Parathyroid adenoma (tissue), 2 donors: ENCODE measurements at regions not wholly inside any gene's neighbourhood (a gene's known extent, or its start where the extent isn't known, plus 50 kb on each side); places are given as distances from the start of the nearest gene placed in this dataset.

Experiments used
- H2AFZ ChIP-seq: fragments of 300-600 bp; sonication (generic); one replicate; pipeline ENCODE4 v1.7.0; 2017; ENCODE audit warnings: antibody characterized with exemption, mild to moderate bottlenecking
- H3K27ac ChIP-seq: fragments of 300-600 bp; sonication (generic); one replicate; pipeline ENCODE4 v1.7.0; 2017
- H3K27me3 ChIP-seq: fragments of 300-600 bp; sonication (generic); one replicate; pipeline ENCODE4 v1.7.0; 2017; ENCODE audit warnings: low read length; ENCODE audit not compliant: control insufficient read depth, insufficient read depth
- H3K36me3 ChIP-seq: fragments of 300-600 bp; sonication (generic); one replicate; pipeline ENCODE4 v1.7.0; 2017; ENCODE audit warnings: low read length; ENCODE audit not compliant: control insufficient read depth, insufficient read depth
- H3K4me1 ChIP-seq: fragments of 300-600 bp; sonication (generic); one replicate; pipeline ENCODE4 v1.7.0; 2017; ENCODE audit warnings: control low read depth
- H3K4me2 ChIP-seq: fragments of 300-600 bp; sonication (generic); one replicate; pipeline ENCODE4 v1.7.0; 2017; ENCODE audit warnings: low read length
- H3K4me3 ChIP-seq: fragments of 300-600 bp; sonication (generic); one replicate; pipeline ENCODE4 v1.7.0; 2017; ENCODE audit warnings: low read depth, low read length
- H3K79me2 ChIP-seq: fragments of 300-600 bp; sonication (generic); one replicate; pipeline ENCODE4 v1.7.0; 2017; ENCODE audit warnings: control low read depth
- H3K9ac ChIP-seq: fragments of 300-600 bp; sonication (generic); one replicate; pipeline ENCODE4 v1.7.0; 2017; ENCODE audit warnings: mild to moderate bottlenecking
- H3K9me3 ChIP-seq: fragments of 300-600 bp; sonication (generic); one replicate; pipeline ENCODE4 v1.7.0; 2017; ENCODE audit warnings: low read length; ENCODE audit not compliant: control insufficient read depth
- TF ChIP-seq, protein P1 (sequence below): fragments of 300-600 bp; sonication (generic); IDR thresholded peaks from one replicate; pipeline ENCODE4 v1.7.0; 2017; ENCODE audit warnings: antibody characterized with exemption, mild to moderate bottlenecking
- donor health status: primary hyperparathyroidism.

- no peaks in the 10 kb centered on the region for H3K36me3 ChIP-seq
- no peaks in the 10 kb centered on the region for H3K4me1 ChIP-seq
- no peaks in the 10 kb centered on the region for H3K9me3 ChIP-seq
- no peaks in the 10 kb centered on the region for H3K79me2 ChIP-seq
- H3K4me2 ChIP-seq, result no peak overlapping the region
- TF ChIP-seq, protein P1, sequence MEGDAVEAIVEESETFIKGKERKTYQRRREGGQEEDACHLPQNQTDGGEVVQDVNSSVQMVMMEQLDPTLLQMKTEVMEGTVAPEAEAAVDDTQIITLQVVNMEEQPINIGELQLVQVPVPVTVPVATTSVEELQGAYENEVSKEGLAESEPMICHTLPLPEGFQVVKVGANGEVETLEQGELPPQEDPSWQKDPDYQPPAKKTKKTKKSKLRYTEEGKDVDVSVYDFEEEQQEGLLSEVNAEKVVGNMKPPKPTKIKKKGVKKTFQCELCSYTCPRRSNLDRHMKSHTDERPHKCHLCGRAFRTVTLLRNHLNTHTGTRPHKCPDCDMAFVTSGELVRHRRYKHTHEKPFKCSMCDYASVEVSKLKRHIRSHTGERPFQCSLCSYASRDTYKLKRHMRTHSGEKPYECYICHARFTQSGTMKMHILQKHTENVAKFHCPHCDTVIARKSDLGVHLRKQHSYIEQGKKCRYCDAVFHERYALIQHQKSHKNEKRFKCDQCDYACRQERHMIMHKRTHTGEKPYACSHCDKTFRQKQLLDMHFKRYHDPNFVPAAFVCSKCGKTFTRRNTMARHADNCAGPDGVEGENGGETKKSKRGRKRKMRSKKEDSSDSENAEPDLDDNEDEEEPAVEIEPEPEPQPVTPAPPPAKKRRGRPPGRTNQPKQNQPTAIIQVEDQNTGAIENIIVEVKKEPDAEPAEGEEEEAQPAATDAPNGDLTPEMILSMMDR, result no peak
- H2AFZ ChIP-seq, result no peak overlapping the region
- no peaks in the 10 kb centered on the region for H3K27me3 ChIP-seq
- H3K4me3 ChIP-seq, result no peak overlapping the region
- no peak overlapping the region for H3K9ac ChIP-seq
- no peak overlapping the region for H3K27ac ChIP-seq
Measured at GRCh38 chr20:20992686-20993360, 113.3 kb downstream of the LINC00237 start.

DNA sequence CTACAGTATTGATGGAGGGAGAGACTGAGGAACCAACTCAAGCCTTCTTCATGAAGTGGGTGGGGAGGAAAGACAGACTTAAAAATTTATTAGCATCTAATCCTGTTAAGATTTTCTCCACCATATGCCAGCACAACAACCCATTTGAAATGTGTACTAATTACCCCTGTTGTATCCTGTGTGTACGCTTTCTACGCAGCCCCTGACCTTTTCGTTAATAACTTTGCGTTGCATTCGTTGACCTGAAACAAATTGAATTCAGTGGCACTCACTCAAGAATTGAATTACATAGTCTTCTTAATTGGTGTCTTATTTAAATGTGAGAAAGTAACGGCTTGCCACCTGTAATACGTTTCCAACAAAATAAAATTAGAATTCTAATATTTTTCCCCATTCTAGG, 113.9 kb downstream of the LINC00237 start:
- H3K4me3 ChIP-seq, result no peak overlapping the region

DNA sequence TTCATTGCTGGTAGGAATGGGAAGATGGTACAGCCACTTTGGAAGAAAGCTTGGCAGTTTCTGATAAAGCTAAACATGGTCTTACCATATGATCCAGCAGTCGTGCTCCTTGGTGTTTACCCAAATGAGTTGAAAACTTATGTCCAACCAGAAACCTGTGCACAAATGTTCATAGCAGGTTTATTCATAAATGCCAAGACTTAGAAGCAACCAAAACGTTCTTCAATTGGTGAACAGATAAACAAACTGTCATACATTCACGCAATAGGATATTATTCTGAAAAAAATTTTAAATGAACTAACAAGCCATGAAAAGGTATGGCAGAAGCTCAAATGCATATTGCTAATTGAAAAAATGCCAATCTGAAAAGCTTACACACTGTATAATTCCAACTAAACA, 117.1 kb downstream of the LINC00237 start:
- Histone ChIP-seq H3K79me2 (no peaks in the 10 kb centered on the region), H3K4me1 (no peaks in the 10 kb centered on the region), H2AFZ (no peak overlapping the region), H3K27me3 (no peaks in the 10 kb centered on the region), H3K4me2 (no peak overlapping the region), H3K36me3 (no peaks in the 10 kb centered on the region), H3K9me3 (no peaks in the 10 kb centered on the region), H3K9ac (no peak overlapping the region), H3K27ac (no peak overlapping the region), H3K4me3 (no peak overlapping the region)
- TF ChIP-seq, protein P1, result no peak

More for the DNA sequence above, 113.9 kb downstream of the LINC00237 start:
- Histone ChIP-seq H3K27ac (no peak overlapping the region), H3K4me2 (no peak overlapping the region), H3K79me2 (no peaks in the 10 kb centered on the region), H3K36me3 (no peaks in the 10 kb centered on the region), H3K4me1 (no peaks in the 10 kb centered on the region), H2AFZ (no peak overlapping the region), H3K9ac (no peak overlapping the region), H3K27me3 (no peaks in the 10 kb centered on the region), H3K9me3 (no peaks in the 10 kb centered on the region)
- TF ChIP-seq, protein P1, result no peak

DNA sequence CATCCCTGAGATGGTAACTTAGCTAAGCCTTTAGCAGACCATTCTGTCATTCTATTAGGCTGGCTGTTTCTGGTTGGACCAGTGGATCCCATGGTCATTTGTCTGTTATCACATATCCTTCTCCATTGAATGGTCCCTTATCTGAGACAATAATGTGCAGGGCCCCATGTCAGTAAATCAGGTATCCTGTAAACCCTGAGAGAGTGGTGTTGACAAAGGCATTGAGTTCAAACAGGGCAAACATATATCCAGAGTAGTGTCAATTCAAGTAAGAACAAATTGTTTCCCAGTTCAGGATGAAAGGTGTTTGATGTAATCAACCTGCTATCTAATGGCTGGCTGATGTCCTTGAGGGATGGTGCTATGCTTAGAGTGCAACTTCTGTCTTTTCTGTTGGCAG, 126.2 kb downstream of the LINC00237 start:
- H3K27me3 ChIP-seq, result no peaks in the 10 kb centered on the region
- H2AFZ ChIP-seq, result no peak overlapping the region
- H3K79me2 ChIP-seq, result no peaks in the 10 kb centered on the region
- TF ChIP-seq, protein P1, result no peak
- no peak overlapping the region for H3K4me3 ChIP-seq
- no peak overlapping the region for H3K27ac ChIP-seq
- H3K9me3 ChIP-seq, result no peaks in the 10 kb centered on the region
- H3K9ac ChIP-seq, result no peak overlapping the region
- H3K36me3 ChIP-seq, result no peaks in the 10 kb centered on the region
- H3K4me2 ChIP-seq, result no peak overlapping the region
- H3K4me1 ChIP-seq, result no peaks in the 10 kb centered on the region

- TF ChIP-seq, protein P1, result no peak
- H3K4me3 ChIP-seq, result no peak overlapping the region
Measured at GRCh38 chr20:20977786-20978185, 128.4 kb downstream of the LINC00237 start.

More at GRCh38 chr20:20977786-20978185, 128.4 kb downstream of the LINC00237 start:
- Histone ChIP-seq H3K27ac (no peak overlapping the region), H3K4me2 (no peak overlapping the region), H3K9ac (no peak overlapping the region), H3K36me3 (no peaks in the 10 kb centered on the region), H3K27me3 (no peaks in the 10 kb centered on the region), H3K9me3 (no peaks in the 10 kb centered on the region), H3K79me2 (no peaks in the 10 kb centered on the region), H3K4me1 (no peaks in the 10 kb centered on the region), H2AFZ (no peak overlapping the region)
